GM23338 (cell line): ENCODE measurements at regions not wholly inside any gene's neighbourhood (a gene's known extent, or its start where the extent isn't known, plus 50 kb on each side); places are given as distances from the start of the nearest gene placed in this dataset.

ENCODE experiments used
- ATAC-seq: fragments of 200-7000 bp; cut with Tn5 transposase; 3 replicates; pipeline ENCODE4 v1.9.1; 2020
- DNase-seq: peaks from one replicate; pipeline ENCODE4 v3.0.0-alpha.2; 2015; ENCODE audit warnings: low spot score
- H2AFZ ChIP-seq: fragments of 200-600 bp; sonication (generic); 2 replicates; pipeline ENCODE4 v1.8.0; 2016; ENCODE audit warnings: antibody characterized with exemption, mild to moderate bottlenecking, moderate library complexity
- H3F3A ChIP-seq: fragments of 200-600 bp; sonication (generic); replicated peaks from 2 replicates; pipeline ENCODE4 v1.8.0; 2017; ENCODE audit warnings: antibody characterized with exemption, mixed run types, low read depth
- H3K27ac ChIP-seq: fragments of 200-600 bp; sonication (generic); 2 replicates; pipeline ENCODE4 v1.6.1; 2016; ENCODE audit warnings: low read depth
- H3K27me3 ChIP-seq: fragments of 200-600 bp; sonication (generic); 2 replicates; pipeline ENCODE4 v1.8.0; 2016; ENCODE audit warnings: mild to moderate bottlenecking, mixed run types, moderate library complexity; ENCODE audit not compliant: insufficient read depth
- H3K36me3 ChIP-seq: fragments of 200-600 bp; sonication (generic); 2 replicates; pipeline ENCODE4 v1.8.0; 2016; ENCODE audit warnings: mild to moderate bottlenecking; ENCODE audit not compliant: insufficient read depth
- H3K4me1 ChIP-seq: fragments of 200-600 bp; sonication (generic); 2 replicates; pipeline ENCODE4 v1.8.0; 2016; ENCODE audit warnings: mild to moderate bottlenecking, moderate library complexity; ENCODE audit not compliant: insufficient read depth
- H3K4me2 ChIP-seq: fragments of 200-600 bp; sonication (generic); 2 replicates; pipeline ENCODE4 v1.7.1; 2017; ENCODE audit warnings: mixed run types
- H3K4me3 ChIP-seq: fragments of 200-600 bp; sonication (generic); 2 replicates; pipeline ENCODE4 v1.6.1; 2016; ENCODE audit warnings: mixed run types
- H3K79me2 ChIP-seq: fragments of 200-600 bp; sonication (generic); replicated peaks from 2 replicates; pipeline ENCODE4 v1.8.0; 2017; ENCODE audit warnings: mild to moderate bottlenecking; ENCODE audit not compliant: insufficient read depth
- H3K9me2 ChIP-seq: fragments of 200-600 bp; sonication (generic); 2 replicates; pipeline ENCODE4 v1.8.0; 2017; ENCODE audit not compliant: insufficient read depth
- H4K20me1 ChIP-seq: fragments of 200-600 bp; sonication (generic); replicated peaks from 2 replicates; pipeline ENCODE4 v1.8.0; 2017; ENCODE audit warnings: mild to moderate bottlenecking; ENCODE audit not compliant: insufficient read depth
- H3K27ac Mint-ChIP-seq: 2 replicates; pipeline ENCODE4 v1.8.0; 2020; ENCODE audit warnings: inconsistent platforms, mild to moderate bottlenecking, moderate library complexity, mixed read lengths
- H3K27me3 Mint-ChIP-seq: 3 replicates; pipeline ENCODE4 v1.8.0; 2022; ENCODE audit warnings: low read depth, mild to moderate bottlenecking, moderate library complexity, mixed read lengths, inconsistent platforms; ENCODE audit not compliant: insufficient read depth, poor library complexity
- H3K36me3 Mint-ChIP-seq: 3 replicates; pipeline ENCODE4 v1.8.0; 2021; ENCODE audit warnings: low read depth, mild to moderate bottlenecking, inconsistent platforms, moderate library complexity, mixed read lengths
- H3K4me1 Mint-ChIP-seq: 3 replicates; pipeline ENCODE4 v1.8.0; 2020; ENCODE audit warnings: mild to moderate bottlenecking, inconsistent platforms, mixed read lengths
- H3K4me3 Mint-ChIP-seq: 3 replicates; pipeline ENCODE4 v1.8.0; 2021; ENCODE audit warnings: moderate library complexity, mild to moderate bottlenecking, inconsistent platforms, mixed read lengths
- H3K9me3 Mint-ChIP-seq: 3 replicates; pipeline ENCODE4 v1.8.0; 2020; ENCODE audit warnings: moderate library complexity, mild to moderate bottlenecking, inconsistent platforms, mixed read lengths
- CREB1 ChIP-seq: fragments of 250-450 bp; sonication (Bioruptor Pico); IDR thresholded peaks from 2 replicates; pipeline ENCODE4 v1.5.0; 2020; ENCODE audit warnings: low read depth, mild to moderate bottlenecking, moderate library complexity
- EZH2 ChIP-seq: fragments of 200-600 bp; sonication (generic); IDR thresholded peaks from one replicate; pipeline ENCODE4 v1.8.0; 2017; ENCODE audit warnings: antibody characterized with exemption, mild to moderate bottlenecking, low read depth; ENCODE audit not compliant: unreplicated experiment
- EZH2phosphoT487 ChIP-seq: fragments of 200-600 bp; sonication (generic); IDR thresholded peaks from one replicate; pipeline ENCODE4 v1.8.1; 2018; ENCODE audit warnings: antibody characterized with exemption; ENCODE audit not compliant: unreplicated experiment
- JUNB ChIP-seq: IDR thresholded peaks from one replicate; pipeline ENCODE4 v1.6.1; 2016; ENCODE audit warnings: antibody characterized with exemption; ENCODE audit not compliant: unreplicated experiment
- NANOG ChIP-seq: IDR thresholded peaks from 2 replicates; pipeline ENCODE4 v1.6.1; 2016; ENCODE audit warnings: antibody characterized with exemption, borderline replicate concordance
- POLR2AphosphoS5 ChIP-seq: IDR thresholded peaks from 2 replicates; pipeline ENCODE4 v1.6.1; 2016; ENCODE audit warnings: antibody characterized with exemption, low read depth
- STAT1 ChIP-seq: IDR thresholded peaks from one replicate; pipeline ENCODE4 v1.6.1; 2016; ENCODE audit warnings: antibody characterized with exemption; ENCODE audit not compliant: unreplicated experiment
- ZNF114 ChIP-seq: fragments of 250-450 bp; sonication (Bioruptor Pico); IDR thresholded peaks from 2 replicates; pipeline ENCODE4 v1.5.0; 2020; ENCODE audit warnings: mild to moderate bottlenecking, moderate library complexity
- ZNF331 ChIP-seq: fragments of 250-450 bp; sonication (Bioruptor Pico); IDR thresholded peaks from 2 replicates; pipeline ENCODE4 v1.5.0; 2020; ENCODE audit warnings: low read depth, mild to moderate bottlenecking, moderate library complexity
- TF ChIP-seq, protein P1 (sequence below): IDR thresholded peaks from one replicate; pipeline ENCODE4 v1.6.1; 2018; ENCODE audit warnings: antibody characterized with exemption; ENCODE audit not compliant: unreplicated experiment
- TF ChIP-seq, protein P2 (sequence below), 2 experiments: fragments of 200-600 bp in 1 of 2; sonication (generic) in 1 of 2; conservative IDR thresholded peaks; 2 replicates each; pipeline versions ENCODE4 v1.5.1 to v1.6.1; 2016 to 2017; ENCODE audit warnings: antibody characterized with exemption in 2 of 2, low read depth in 2 of 2, mild to moderate bottlenecking in 2 of 2, moderate library complexity in 1 of 2
- TF ChIP-seq, protein P3 (sequence below): IDR thresholded peaks from 2 replicates; pipeline ENCODE4 v1.6.1; 2016; ENCODE audit warnings: antibody characterized with exemption
- TF ChIP-seq, protein P4 (sequence below): fragments of 250-450 bp; sonication (Bioruptor Pico); IDR thresholded peaks from 2 replicates; pipeline ENCODE4 v1.5.0; 2020; ENCODE audit warnings: mild to moderate bottlenecking, moderate library complexity

DNA sequence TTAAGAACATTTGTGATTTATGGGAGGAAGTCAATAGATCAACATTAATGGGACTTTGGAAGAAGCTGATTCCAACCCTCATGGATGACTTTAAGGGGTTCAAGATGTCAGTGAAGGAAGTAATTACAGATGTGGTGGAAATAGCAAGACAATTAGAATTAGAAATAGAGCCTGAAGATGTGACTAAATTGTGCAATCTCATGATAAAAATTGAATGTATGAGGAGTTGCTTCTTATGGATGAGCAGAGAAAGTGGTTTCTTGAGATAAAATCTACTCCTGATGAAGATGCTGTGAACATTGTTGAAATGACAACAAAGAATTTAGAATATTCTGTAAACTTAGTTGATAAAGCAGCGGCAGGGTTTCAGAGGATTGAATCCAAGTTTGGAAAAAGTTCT, 70.9 kb upstream of the NEUROD6 start:
- DNase-seq = no peak
- no peaks in the 10 kb centered on the region for H3K27me3 ChIP-seq
- H3K36me3 ChIP-seq = no peaks in the 10 kb centered on the region
- no peaks in the 10 kb centered on the region for H4K20me1 ChIP-seq
- H3K9me2 ChIP-seq = no peaks in the 10 kb centered on the region
- H3K27ac ChIP-seq = no peak overlapping the region
- no peak overlapping the region for H3K4me3 Mint-ChIP-seq
- H3K4me1 ChIP-seq = no peaks in the 10 kb centered on the region
- no peaks in the 10 kb centered on the region for H3K9me3 Mint-ChIP-seq
- no peaks in the 10 kb centered on the region for H3K79me2 ChIP-seq
- peaks cover 5% of the 10 kb centered on the region for H3K27me3 Mint-ChIP-seq
- H3K4me1 Mint-ChIP-seq = peaks cover 2% of the 10 kb centered on the region; the same call in 1 of the 3 replicates
- H2AFZ ChIP-seq = no peak overlapping the region
- no peak overlapping the region for H3K4me2 ChIP-seq
- TF ChIP-seq, protein P1, sequence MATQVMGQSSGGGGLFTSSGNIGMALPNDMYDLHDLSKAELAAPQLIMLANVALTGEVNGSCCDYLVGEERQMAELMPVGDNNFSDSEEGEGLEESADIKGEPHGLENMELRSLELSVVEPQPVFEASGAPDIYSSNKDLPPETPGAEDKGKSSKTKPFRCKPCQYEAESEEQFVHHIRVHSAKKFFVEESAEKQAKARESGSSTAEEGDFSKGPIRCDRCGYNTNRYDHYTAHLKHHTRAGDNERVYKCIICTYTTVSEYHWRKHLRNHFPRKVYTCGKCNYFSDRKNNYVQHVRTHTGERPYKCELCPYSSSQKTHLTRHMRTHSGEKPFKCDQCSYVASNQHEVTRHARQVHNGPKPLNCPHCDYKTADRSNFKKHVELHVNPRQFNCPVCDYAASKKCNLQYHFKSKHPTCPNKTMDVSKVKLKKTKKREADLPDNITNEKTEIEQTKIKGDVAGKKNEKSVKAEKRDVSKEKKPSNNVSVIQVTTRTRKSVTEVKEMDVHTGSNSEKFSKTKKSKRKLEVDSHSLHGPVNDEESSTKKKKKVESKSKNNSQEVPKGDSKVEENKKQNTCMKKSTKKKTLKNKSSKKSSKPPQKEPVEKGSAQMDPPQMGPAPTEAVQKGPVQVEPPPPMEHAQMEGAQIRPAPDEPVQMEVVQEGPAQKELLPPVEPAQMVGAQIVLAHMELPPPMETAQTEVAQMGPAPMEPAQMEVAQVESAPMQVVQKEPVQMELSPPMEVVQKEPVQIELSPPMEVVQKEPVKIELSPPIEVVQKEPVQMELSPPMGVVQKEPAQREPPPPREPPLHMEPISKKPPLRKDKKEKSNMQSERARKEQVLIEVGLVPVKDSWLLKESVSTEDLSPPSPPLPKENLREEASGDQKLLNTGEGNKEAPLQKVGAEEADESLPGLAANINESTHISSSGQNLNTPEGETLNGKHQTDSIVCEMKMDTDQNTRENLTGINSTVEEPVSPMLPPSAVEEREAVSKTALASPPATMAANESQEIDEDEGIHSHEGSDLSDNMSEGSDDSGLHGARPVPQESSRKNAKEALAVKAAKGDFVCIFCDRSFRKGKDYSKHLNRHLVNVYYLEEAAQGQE = no peak
- TF ChIP-seq POLR2AphosphoS5 (no peak), EZH2 (no peak), ZNF114 (CRISPR knock-in tag) (no peak), ZNF331 (no peak), STAT1 (no peak), CREB1 (CRISPR knock-in tag) (no peak), NANOG (no peak), EZH2phosphoT487 (no peak), JUNB (no peak)
- TF ChIP-seq, protein P2, sequence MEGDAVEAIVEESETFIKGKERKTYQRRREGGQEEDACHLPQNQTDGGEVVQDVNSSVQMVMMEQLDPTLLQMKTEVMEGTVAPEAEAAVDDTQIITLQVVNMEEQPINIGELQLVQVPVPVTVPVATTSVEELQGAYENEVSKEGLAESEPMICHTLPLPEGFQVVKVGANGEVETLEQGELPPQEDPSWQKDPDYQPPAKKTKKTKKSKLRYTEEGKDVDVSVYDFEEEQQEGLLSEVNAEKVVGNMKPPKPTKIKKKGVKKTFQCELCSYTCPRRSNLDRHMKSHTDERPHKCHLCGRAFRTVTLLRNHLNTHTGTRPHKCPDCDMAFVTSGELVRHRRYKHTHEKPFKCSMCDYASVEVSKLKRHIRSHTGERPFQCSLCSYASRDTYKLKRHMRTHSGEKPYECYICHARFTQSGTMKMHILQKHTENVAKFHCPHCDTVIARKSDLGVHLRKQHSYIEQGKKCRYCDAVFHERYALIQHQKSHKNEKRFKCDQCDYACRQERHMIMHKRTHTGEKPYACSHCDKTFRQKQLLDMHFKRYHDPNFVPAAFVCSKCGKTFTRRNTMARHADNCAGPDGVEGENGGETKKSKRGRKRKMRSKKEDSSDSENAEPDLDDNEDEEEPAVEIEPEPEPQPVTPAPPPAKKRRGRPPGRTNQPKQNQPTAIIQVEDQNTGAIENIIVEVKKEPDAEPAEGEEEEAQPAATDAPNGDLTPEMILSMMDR (conservative IDR thresholded peaks at IDR 0.05; ENCODE audit: low read depth in 2 of 2) = no peak
- TF ChIP-seq, protein P3, sequence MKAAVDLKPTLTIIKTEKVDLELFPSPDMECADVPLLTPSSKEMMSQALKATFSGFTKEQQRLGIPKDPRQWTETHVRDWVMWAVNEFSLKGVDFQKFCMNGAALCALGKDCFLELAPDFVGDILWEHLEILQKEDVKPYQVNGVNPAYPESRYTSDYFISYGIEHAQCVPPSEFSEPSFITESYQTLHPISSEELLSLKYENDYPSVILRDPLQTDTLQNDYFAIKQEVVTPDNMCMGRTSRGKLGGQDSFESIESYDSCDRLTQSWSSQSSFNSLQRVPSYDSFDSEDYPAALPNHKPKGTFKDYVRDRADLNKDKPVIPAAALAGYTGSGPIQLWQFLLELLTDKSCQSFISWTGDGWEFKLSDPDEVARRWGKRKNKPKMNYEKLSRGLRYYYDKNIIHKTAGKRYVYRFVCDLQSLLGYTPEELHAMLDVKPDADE = no peak
- TF ChIP-seq, protein P4, sequence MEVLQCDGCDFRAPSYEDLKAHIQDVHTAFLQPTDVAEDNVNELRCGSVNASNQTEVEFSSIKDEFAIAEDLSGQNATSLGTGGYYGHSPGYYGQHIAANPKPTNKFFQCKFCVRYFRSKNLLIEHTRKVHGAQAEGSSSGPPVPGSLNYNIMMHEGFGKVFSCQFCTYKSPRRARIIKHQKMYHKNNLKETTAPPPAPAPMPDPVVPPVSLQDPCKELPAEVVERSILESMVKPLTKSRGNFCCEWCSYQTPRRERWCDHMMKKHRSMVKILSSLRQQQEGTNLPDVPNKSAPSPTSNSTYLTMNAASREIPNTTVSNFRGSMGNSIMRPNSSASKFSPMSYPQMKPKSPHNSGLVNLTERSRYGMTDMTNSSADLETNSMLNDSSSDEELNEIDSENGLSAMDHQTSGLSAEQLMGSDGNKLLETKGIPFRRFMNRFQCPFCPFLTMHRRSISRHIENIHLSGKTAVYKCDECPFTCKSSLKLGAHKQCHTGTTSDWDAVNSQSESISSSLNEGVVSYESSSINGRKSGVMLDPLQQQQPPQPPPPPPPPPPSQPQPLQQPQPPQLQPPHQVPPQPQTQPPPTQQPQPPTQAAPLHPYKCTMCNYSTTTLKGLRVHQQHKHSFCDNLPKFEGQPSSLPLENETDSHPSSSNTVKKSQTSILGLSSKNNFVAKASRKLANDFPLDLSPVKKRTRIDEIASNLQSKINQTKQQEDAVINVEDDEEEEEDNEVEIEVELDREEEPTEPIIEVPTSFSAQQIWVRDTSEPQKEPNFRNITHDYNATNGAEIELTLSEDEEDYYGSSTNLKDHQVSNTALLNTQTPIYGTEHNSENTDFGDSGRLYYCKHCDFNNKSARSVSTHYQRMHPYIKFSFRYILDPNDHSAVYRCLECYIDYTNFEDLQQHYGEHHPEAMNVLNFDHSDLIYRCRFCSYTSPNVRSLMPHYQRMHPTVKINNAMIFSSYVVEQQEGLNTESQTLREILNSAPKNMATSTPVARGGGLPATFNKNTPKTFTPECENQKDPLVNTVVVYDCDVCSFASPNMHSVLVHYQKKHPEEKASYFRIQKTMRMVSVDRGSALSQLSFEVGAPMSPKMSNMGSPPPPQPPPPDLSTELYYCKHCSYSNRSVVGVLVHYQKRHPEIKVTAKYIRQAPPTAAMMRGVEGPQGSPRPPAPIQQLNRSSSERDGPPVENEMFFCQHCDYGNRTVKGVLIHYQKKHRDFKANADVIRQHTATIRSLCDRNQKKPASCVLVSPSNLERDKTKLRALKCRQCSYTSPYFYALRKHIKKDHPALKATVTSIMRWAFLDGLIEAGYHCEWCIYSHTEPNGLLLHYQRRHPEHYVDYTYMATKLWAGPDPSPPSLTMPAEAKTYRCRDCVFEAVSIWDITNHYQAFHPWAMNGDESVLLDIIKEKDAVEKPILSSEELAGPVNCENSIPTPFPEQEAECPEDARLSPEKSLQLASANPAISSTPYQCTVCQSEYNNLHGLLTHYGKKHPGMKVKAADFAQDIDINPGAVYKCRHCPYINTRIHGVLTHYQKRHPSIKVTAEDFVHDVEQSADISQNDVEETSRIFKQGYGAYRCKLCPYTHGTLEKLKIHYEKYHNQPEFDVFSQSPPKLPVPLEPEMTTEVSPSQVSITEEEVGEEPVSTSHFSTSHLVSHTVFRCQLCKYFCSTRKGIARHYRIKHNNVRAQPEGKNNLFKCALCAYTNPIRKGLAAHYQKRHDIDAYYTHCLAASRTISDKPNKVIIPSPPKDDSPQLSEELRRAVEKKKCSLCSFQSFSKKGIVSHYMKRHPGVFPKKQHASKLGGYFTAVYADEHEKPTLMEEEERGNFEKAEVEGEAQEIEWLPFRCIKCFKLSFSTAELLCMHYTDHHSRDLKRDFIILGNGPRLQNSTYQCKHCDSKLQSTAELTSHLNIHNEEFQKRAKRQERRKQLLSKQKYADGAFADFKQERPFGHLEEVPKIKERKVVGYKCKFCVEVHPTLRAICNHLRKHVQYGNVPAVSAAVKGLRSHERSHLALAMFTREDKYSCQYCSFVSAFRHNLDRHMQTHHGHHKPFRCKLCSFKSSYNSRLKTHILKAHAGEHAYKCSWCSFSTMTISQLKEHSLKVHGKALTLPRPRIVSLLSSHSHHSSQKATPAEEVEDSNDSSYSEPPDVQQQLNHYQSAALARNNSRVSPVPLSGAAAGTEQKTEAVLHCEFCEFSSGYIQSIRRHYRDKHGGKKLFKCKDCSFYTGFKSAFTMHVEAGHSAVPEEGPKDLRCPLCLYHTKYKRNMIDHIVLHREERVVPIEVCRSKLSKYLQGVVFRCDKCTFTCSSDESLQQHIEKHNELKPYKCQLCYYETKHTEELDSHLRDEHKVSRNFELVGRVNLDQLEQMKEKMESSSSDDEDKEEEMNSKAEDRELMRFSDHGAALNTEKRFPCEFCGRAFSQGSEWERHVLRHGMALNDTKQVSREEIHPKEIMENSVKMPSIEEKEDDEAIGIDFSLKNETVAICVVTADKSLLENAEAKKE = no peak
- no peak overlapping the region for H3K27ac Mint-ChIP-seq
- H3K4me3 ChIP-seq = no peak overlapping the region
- no peak for ATAC-seq
- no peaks in the 10 kb centered on the region for H3K36me3 Mint-ChIP-seq
- no peaks in the 10 kb centered on the region for H3F3A ChIP-seq
